GM12878 (cell line): ENCODE measurements at regions not wholly inside any gene's neighbourhood (a gene's known extent, or its start where the extent isn't known, plus 50 kb on each side); places are given as distances from the start of the nearest gene placed in this dataset.

Experiments
- CTCF ChIP-seq, 3 experiments: IDR thresholded peaks in 2 of 3; conservative IDR thresholded peaks in 1 of 3; 2 replicates each; pipeline ENCODE4 v1.5.1; 2011; ENCODE audit warnings: low read depth in 3 of 3, low read length in 3 of 3, mild to moderate bottlenecking in 3 of 3, control low read depth in 2 of 3, moderate library complexity in 2 of 3, inconsistent platforms in 1 of 3, mixed read lengths in 1 of 3; ENCODE audit not compliant: control insufficient read depth in 2 of 3, insufficient read depth in 1 of 3; ENCODE audit errors: extremely low read depth in 1 of 3
- MAX ChIP-seq: IDR thresholded peaks from 2 replicates; pipeline ENCODE4 v1.6.1; 2012; ENCODE audit warnings: low read depth, low read length, improper control_type of control experiment
- TBL1XR1 ChIP-seq: IDR thresholded peaks from 2 replicates; pipeline ENCODE4 v1.6.1; 2012; ENCODE audit warnings: low read depth, low read length, improper control_type of control experiment

GRCh38 chr4:83208371-83209365 lies 75.9 kb downstream of the COQ2 start:
- TF ChIP-seq MAX (no peak), CTCF (IDR thresholded peaks at IDR 0.05 in 2 of 3, conservative IDR thresholded peaks at IDR 0.05 in 1 of 3; ENCODE audit: control insufficient read depth in 2 of 3, extremely low read depth in 1 of 3, insufficient read depth in 1 of 3, low read depth in 3 of 3, low read length in 3 of 3) (no peak), TBL1XR1 (no peak)
